ENCODE measurements at regions not wholly inside any gene's neighbourhood (a gene's known extent, or its start where the extent isn't known, plus 50 kb on each side); places are given as distances from the start of the nearest gene placed in this dataset.
A peak's percentile ranks its signal among the peaks of the same experiment; 100 is the strongest.

GRCh38 chr9:95611354-95611753 lies 94.6 kb upstream of the PTCH1 start:
- in situ Hi-C loops (cut with MboI) (no loop called here), intact Hi-C loops (cut with micrococcal nuclease) (no loop called here)
- no peak overlapping the region for H2AFZ ChIP-seq (ENCODE audit: low read depth, low read length)
- no peak overlapping the region for H3K4me3 ChIP-seq
- ATAC-seq, result no peak
- no peaks in the 10 kb centered on the region for H3K36me3 ChIP-seq (ENCODE audit: control insufficient read depth, insufficient read depth, low read length)
- H4K20me1 ChIP-seq (replicated peaks; ENCODE audit: control insufficient read depth, insufficient read depth, low read length), result peaks cover 3% of the 10 kb centered on the region; the same call in 1 of the 2 replicates
- no peak overlapping the region for H3K4me2 ChIP-seq (ENCODE audit: insufficient read depth, low read length)
- H3K79me2 ChIP-seq (ENCODE audit: control insufficient read depth, insufficient read depth, low read length), result no peaks in the 10 kb centered on the region
- FAIRE-seq, result no peak
- H3K9ac ChIP-seq (ENCODE audit: insufficient read depth in 1 of 2, low read depth in 2 of 2, low read length in 2 of 2), result no peak overlapping the region
- DNase-seq (ENCODE audit: extremely low read depth in 1 of 4, low spot score in 3 of 4), result no peak
- BruUV-seq (replicated peaks), result no TSS peak
- H3K27ac ChIP-seq (ENCODE audit: extremely low read depth, low read depth, low read length), result no peak overlapping the region
- no peak for TF ChIP-seq FIP1L1 (IDR thresholded peaks at IDR 0.05; ENCODE audit: low read depth, low read length, poor library complexity, severe bottlenecking)
- TF ChIP-seq NFIX (CRISPR knock-in tag; IDR thresholded peaks at IDR 0.05; ENCODE audit: low read depth), result peak; percentile 96
- peak; percentile 98 for TF ChIP-seq NFIC (IDR thresholded peaks at IDR 0.05)
- H3K9me3 ChIP-seq (replicated peaks; ENCODE audit: control insufficient read depth, insufficient read depth, low read depth, low read length), result no peaks in the 10 kb centered on the region
- ChIA-PET CTCF (ENCODE audit: low intra/inter-chr PET ratio) (no interaction called here), POLR2A (interaction anchor here (1.8 kb wide), 1 partner anchor 17 kb away, joined by 3 read pairs; no protein-coding TSS in a partner anchor)
- H3K27me3 ChIP-seq (ENCODE audit: control insufficient read depth in 2 of 2, insufficient read depth in 2 of 2, low read length in 2 of 2), result peaks cover 22 to 47% of the 10 kb centered on the region in 2 experiments
- no peaks in the 10 kb centered on the region for H3K4me1 ChIP-seq (replicated peaks in 1 of 2; ENCODE audit: control insufficient read depth in 2 of 2, insufficient read depth in 2 of 2, low read length in 2 of 2)
- H3K9me1 ChIP-seq (ENCODE audit: control insufficient read depth, insufficient read depth, low read length), result no peaks in the 10 kb centered on the region
- WGBS (ENCODE audit: insufficient coverage, low coverage, missing lambda C conversion rate), result 2% methylated on average over 5 of the region's 5 CpGs

DNA sequence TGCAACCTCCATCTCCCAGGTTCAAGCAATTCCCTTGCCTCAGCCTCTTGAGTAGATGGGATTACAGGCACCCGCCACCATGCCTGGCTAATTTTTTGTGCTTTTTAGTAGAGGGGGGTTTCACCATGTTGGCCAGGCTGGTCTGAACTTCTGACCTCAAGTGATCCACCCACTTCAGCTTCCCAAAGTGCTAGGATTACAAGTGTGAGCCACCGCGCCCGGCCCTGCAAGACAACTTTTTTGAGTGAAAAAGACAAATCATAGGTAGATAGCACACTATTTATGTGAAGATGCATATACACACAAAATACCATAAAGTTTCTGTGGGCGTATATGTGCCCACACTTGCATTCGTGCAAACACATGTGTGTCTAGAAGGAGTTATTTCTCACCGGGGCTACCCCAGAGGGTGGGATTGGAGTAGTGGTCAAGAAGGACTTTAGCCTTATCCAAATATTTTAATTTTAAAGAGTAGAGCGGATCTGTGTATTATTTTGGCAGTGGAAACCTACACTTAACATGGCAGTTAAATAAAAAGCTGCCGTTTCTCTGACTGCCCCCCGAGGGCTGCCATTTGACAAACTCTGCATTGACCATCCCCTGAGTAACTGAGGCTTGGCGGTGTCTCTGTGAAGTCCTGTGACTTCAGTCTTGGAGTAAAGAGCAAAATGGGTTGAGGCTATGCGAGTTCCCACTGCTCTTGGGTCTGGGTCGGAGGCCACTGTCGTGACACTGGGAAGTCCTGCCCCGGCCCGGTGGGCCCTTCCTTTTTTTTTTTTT lies 93.4 kb upstream of the PTCH1 start:
- H3K9ac ChIP-seq (ENCODE audit: insufficient read depth in 1 of 2, low read depth in 2 of 2, low read length in 2 of 2), result no peak overlapping the region
- no peak overlapping the region for H2AFZ ChIP-seq (ENCODE audit: low read depth, low read length)
- H3K36me3 ChIP-seq (ENCODE audit: control insufficient read depth, insufficient read depth, low read length), result no peaks in the 10 kb centered on the region
- POLR2A ChIA-PET, result no interaction called here
- H3K4me3 ChIP-seq, result no peak overlapping the region
- no peaks in the 10 kb centered on the region for H3K9me3 ChIP-seq (replicated peaks; ENCODE audit: control insufficient read depth, insufficient read depth, low read depth, low read length)
- no peaks in the 10 kb centered on the region for H3K79me2 ChIP-seq (ENCODE audit: control insufficient read depth, insufficient read depth, low read length)
- H4K20me1 ChIP-seq (replicated peaks; ENCODE audit: control insufficient read depth, insufficient read depth, low read length), result peaks cover 3% of the 10 kb centered on the region; the same call in 1 of the 2 replicates
- DNase-seq (ENCODE audit: extremely low read depth in 1 of 4, low spot score in 3 of 4) (no peak), FAIRE-seq (no peak), ATAC-seq (no peak)
- in situ Hi-C loops (cut with MboI), result no loop called here
- no peak overlapping the region for H3K4me2 ChIP-seq (ENCODE audit: insufficient read depth, low read length)
- CTCF ChIA-PET (ENCODE audit: low intra/inter-chr PET ratio), result no interaction called here
- BruUV-seq (replicated peaks), result no TSS peak
- H3K27me3 ChIP-seq (ENCODE audit: control insufficient read depth in 2 of 2, insufficient read depth in 2 of 2, low read length in 2 of 2), result peaks cover 22 to 47% of the 10 kb centered on the region in 2 experiments
- H3K4me1 ChIP-seq (replicated peaks in 1 of 2; ENCODE audit: control insufficient read depth in 2 of 2, insufficient read depth in 2 of 2, low read length in 2 of 2), result no peaks in the 10 kb centered on the region
- intact Hi-C loops (cut with micrococcal nuclease), result no loop called here
- WGBS (ENCODE audit: insufficient coverage, low coverage, missing lambda C conversion rate), result 4% methylated on average over 14 of the region's 16 CpGs
- H3K9me1 ChIP-seq (ENCODE audit: control insufficient read depth, insufficient read depth, low read length), result no peaks in the 10 kb centered on the region
- H3K27ac ChIP-seq (ENCODE audit: extremely low read depth, low read depth, low read length), result no peak overlapping the region
- TF ChIP-seq ZNF12 (CRISPR knock-in tag; IDR thresholded peaks at IDR 0.05) (no peak), SPI1 (IDR thresholded peaks at IDR 0.05; ENCODE audit: borderline replicate concordance, low read depth, low read length) (no peak)
- TF ChIP-seq, protein P1, sequence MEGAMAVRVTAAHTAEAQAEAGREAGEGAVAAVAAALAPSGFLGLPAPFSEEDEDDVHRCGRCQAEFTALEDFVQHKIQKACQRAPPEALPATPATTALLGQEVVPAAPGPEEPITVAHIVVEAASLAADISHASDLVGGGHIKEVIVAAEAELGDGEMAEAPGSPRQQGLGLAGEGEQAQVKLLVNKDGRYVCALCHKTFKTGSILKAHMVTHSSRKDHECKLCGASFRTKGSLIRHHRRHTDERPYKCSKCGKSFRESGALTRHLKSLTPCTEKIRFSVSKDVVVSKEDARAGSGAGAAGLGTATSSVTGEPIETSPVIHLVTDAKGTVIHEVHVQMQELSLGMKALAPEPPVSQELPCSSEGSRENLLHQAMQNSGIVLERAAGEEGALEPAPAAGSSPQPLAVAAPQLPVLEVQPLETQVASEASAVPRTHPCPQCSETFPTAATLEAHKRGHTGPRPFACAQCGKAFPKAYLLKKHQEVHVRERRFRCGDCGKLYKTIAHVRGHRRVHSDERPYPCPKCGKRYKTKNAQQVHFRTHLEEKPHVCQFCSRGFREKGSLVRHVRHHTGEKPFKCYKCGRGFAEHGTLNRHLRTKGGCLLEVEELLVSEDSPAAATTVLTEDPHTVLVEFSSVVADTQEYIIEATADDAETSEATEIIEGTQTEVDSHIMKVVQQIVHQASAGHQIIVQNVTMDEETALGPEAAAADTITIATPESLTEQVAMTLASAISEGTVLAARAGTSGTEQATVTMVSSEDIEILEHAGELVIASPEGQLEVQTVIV (CRISPR knock-in tag; IDR thresholded peaks at IDR 0.05; ENCODE audit: borderline replicate concordance), result no peak

All from K562 (cell line).